GM23338 (cell line): ENCODE measurements at regions not wholly inside any gene's neighbourhood (a gene's known extent, or its start where the extent isn't known, plus 50 kb on each side); places are given as distances from the start of the nearest gene placed in this dataset.

Experiments used
- ATAC-seq: fragments of 200-7000 bp; cut with Tn5 transposase; 3 replicates; pipeline ENCODE4 v1.9.1; 2020
- DNase-seq: peaks from one replicate; pipeline ENCODE4 v3.0.0-alpha.2; 2015; ENCODE audit warnings: low spot score
- H2AFZ ChIP-seq: fragments of 200-600 bp; sonication (generic); 2 replicates; pipeline ENCODE4 v1.8.0; 2016; ENCODE audit warnings: antibody characterized with exemption, mild to moderate bottlenecking, moderate library complexity
- H3F3A ChIP-seq: fragments of 200-600 bp; sonication (generic); replicated peaks from 2 replicates; pipeline ENCODE4 v1.8.0; 2017; ENCODE audit warnings: antibody characterized with exemption, mixed run types, low read depth
- H3K27ac ChIP-seq: fragments of 200-600 bp; sonication (generic); 2 replicates; pipeline ENCODE4 v1.6.1; 2016; ENCODE audit warnings: low read depth
- H3K27me3 ChIP-seq: fragments of 200-600 bp; sonication (generic); 2 replicates; pipeline ENCODE4 v1.8.0; 2016; ENCODE audit warnings: mild to moderate bottlenecking, mixed run types, moderate library complexity; ENCODE audit not compliant: insufficient read depth
- H3K36me3 ChIP-seq: fragments of 200-600 bp; sonication (generic); 2 replicates; pipeline ENCODE4 v1.8.0; 2016; ENCODE audit warnings: mild to moderate bottlenecking; ENCODE audit not compliant: insufficient read depth
- H3K4me1 ChIP-seq: fragments of 200-600 bp; sonication (generic); 2 replicates; pipeline ENCODE4 v1.8.0; 2016; ENCODE audit warnings: mild to moderate bottlenecking, moderate library complexity; ENCODE audit not compliant: insufficient read depth
- H3K4me2 ChIP-seq: fragments of 200-600 bp; sonication (generic); 2 replicates; pipeline ENCODE4 v1.7.1; 2017; ENCODE audit warnings: mixed run types
- H3K4me3 ChIP-seq: fragments of 200-600 bp; sonication (generic); 2 replicates; pipeline ENCODE4 v1.6.1; 2016; ENCODE audit warnings: mixed run types
- H3K79me2 ChIP-seq: fragments of 200-600 bp; sonication (generic); replicated peaks from 2 replicates; pipeline ENCODE4 v1.8.0; 2017; ENCODE audit warnings: mild to moderate bottlenecking; ENCODE audit not compliant: insufficient read depth
- H3K9me2 ChIP-seq: fragments of 200-600 bp; sonication (generic); 2 replicates; pipeline ENCODE4 v1.8.0; 2017; ENCODE audit not compliant: insufficient read depth
- H4K20me1 ChIP-seq: fragments of 200-600 bp; sonication (generic); replicated peaks from 2 replicates; pipeline ENCODE4 v1.8.0; 2017; ENCODE audit warnings: mild to moderate bottlenecking; ENCODE audit not compliant: insufficient read depth
- H3K27ac Mint-ChIP-seq: 2 replicates; pipeline ENCODE4 v1.8.0; 2020; ENCODE audit warnings: inconsistent platforms, mild to moderate bottlenecking, moderate library complexity, mixed read lengths
- H3K27me3 Mint-ChIP-seq: 3 replicates; pipeline ENCODE4 v1.8.0; 2022; ENCODE audit warnings: low read depth, mild to moderate bottlenecking, moderate library complexity, mixed read lengths, inconsistent platforms; ENCODE audit not compliant: insufficient read depth, poor library complexity
- H3K36me3 Mint-ChIP-seq: 3 replicates; pipeline ENCODE4 v1.8.0; 2021; ENCODE audit warnings: low read depth, mild to moderate bottlenecking, inconsistent platforms, moderate library complexity, mixed read lengths
- H3K4me1 Mint-ChIP-seq: 3 replicates; pipeline ENCODE4 v1.8.0; 2020; ENCODE audit warnings: mild to moderate bottlenecking, inconsistent platforms, mixed read lengths
- H3K4me3 Mint-ChIP-seq: 3 replicates; pipeline ENCODE4 v1.8.0; 2021; ENCODE audit warnings: moderate library complexity, mild to moderate bottlenecking, inconsistent platforms, mixed read lengths
- H3K9me3 Mint-ChIP-seq: 3 replicates; pipeline ENCODE4 v1.8.0; 2020; ENCODE audit warnings: moderate library complexity, mild to moderate bottlenecking, inconsistent platforms, mixed read lengths
- CREB1 ChIP-seq: fragments of 250-450 bp; sonication (Bioruptor Pico); IDR thresholded peaks from 2 replicates; pipeline ENCODE4 v1.5.0; 2020; ENCODE audit warnings: low read depth, mild to moderate bottlenecking, moderate library complexity
- EZH2 ChIP-seq: fragments of 200-600 bp; sonication (generic); IDR thresholded peaks from one replicate; pipeline ENCODE4 v1.8.0; 2017; ENCODE audit warnings: antibody characterized with exemption, mild to moderate bottlenecking, low read depth; ENCODE audit not compliant: unreplicated experiment
- JUNB ChIP-seq: IDR thresholded peaks from one replicate; pipeline ENCODE4 v1.6.1; 2016; ENCODE audit warnings: antibody characterized with exemption; ENCODE audit not compliant: unreplicated experiment
- NANOG ChIP-seq: IDR thresholded peaks from 2 replicates; pipeline ENCODE4 v1.6.1; 2016; ENCODE audit warnings: antibody characterized with exemption, borderline replicate concordance
- POLR2AphosphoS5 ChIP-seq: IDR thresholded peaks from 2 replicates; pipeline ENCODE4 v1.6.1; 2016; ENCODE audit warnings: antibody characterized with exemption, low read depth
- REST ChIP-seq: IDR thresholded peaks from one replicate; pipeline ENCODE4 v1.6.1; 2018; ENCODE audit warnings: antibody characterized with exemption; ENCODE audit not compliant: unreplicated experiment
- STAT1 ChIP-seq: IDR thresholded peaks from one replicate; pipeline ENCODE4 v1.6.1; 2016; ENCODE audit warnings: antibody characterized with exemption; ENCODE audit not compliant: unreplicated experiment
- ZNF114 ChIP-seq: fragments of 250-450 bp; sonication (Bioruptor Pico); IDR thresholded peaks from 2 replicates; pipeline ENCODE4 v1.5.0; 2020; ENCODE audit warnings: mild to moderate bottlenecking, moderate library complexity
- ZNF331 ChIP-seq: fragments of 250-450 bp; sonication (Bioruptor Pico); IDR thresholded peaks from 2 replicates; pipeline ENCODE4 v1.5.0; 2020; ENCODE audit warnings: low read depth, mild to moderate bottlenecking, moderate library complexity
- ZNF462 ChIP-seq: fragments of 250-450 bp; sonication (Bioruptor Pico); IDR thresholded peaks from 2 replicates; pipeline ENCODE4 v1.5.0; 2020; ENCODE audit warnings: mild to moderate bottlenecking, moderate library complexity
- TF ChIP-seq, protein P1 (sequence below), 2 experiments: fragments of 200-600 bp in 1 of 2; sonication (generic) in 1 of 2; conservative IDR thresholded peaks; 2 replicates each; pipeline versions ENCODE4 v1.5.1 to v1.6.1; 2016 to 2017; ENCODE audit warnings: antibody characterized with exemption in 2 of 2, low read depth in 2 of 2, mild to moderate bottlenecking in 2 of 2, moderate library complexity in 1 of 2
- TF ChIP-seq, protein P2 (sequence below): IDR thresholded peaks from 2 replicates; pipeline ENCODE4 v1.6.1; 2016; ENCODE audit warnings: antibody characterized with exemption

GRCh38 chr11:107224836-107225235 lies 206.6 kb upstream of the GUCY1A2 start:
- Histone ChIP-seq H3K79me2 (no peaks in the 10 kb centered on the region), H4K20me1 (no peaks in the 10 kb centered on the region), H3K4me2 (no peak overlapping the region), H3K9me2 (peaks cover 10% of the 10 kb centered on the region; the same call in 1 of the 2 replicates), H3K36me3 (no peaks in the 10 kb centered on the region), H3K4me3 (no peak overlapping the region), H2AFZ (no peak overlapping the region), H3F3A (no peaks in the 10 kb centered on the region), H3K4me1 (no peaks in the 10 kb centered on the region), H3K27me3 (no peaks in the 10 kb centered on the region), H3K27ac (no peak overlapping the region)
- H3K27me3 Mint-ChIP-seq = peaks cover 2% of the 10 kb centered on the region
- ATAC-seq (no peak), DNase-seq (no peak)
- H3K27ac Mint-ChIP-seq = no peak overlapping the region
- H3K4me3 Mint-ChIP-seq = no peak overlapping the region
- no peaks in the 10 kb centered on the region for H3K4me1 Mint-ChIP-seq
- TF ChIP-seq, protein P1, sequence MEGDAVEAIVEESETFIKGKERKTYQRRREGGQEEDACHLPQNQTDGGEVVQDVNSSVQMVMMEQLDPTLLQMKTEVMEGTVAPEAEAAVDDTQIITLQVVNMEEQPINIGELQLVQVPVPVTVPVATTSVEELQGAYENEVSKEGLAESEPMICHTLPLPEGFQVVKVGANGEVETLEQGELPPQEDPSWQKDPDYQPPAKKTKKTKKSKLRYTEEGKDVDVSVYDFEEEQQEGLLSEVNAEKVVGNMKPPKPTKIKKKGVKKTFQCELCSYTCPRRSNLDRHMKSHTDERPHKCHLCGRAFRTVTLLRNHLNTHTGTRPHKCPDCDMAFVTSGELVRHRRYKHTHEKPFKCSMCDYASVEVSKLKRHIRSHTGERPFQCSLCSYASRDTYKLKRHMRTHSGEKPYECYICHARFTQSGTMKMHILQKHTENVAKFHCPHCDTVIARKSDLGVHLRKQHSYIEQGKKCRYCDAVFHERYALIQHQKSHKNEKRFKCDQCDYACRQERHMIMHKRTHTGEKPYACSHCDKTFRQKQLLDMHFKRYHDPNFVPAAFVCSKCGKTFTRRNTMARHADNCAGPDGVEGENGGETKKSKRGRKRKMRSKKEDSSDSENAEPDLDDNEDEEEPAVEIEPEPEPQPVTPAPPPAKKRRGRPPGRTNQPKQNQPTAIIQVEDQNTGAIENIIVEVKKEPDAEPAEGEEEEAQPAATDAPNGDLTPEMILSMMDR (conservative IDR thresholded peaks at IDR 0.05; ENCODE audit: low read depth in 2 of 2) = no peak
- no peak for TF ChIP-seq POLR2AphosphoS5
- TF ChIP-seq STAT1 = no peak
- TF ChIP-seq CREB1 = no peak
- TF ChIP-seq ZNF462 (CRISPR knock-in tag) = no peak
- TF ChIP-seq ZNF114 (CRISPR knock-in tag) = no peak
- TF ChIP-seq EZH2 = no peak
- TF ChIP-seq, protein P2, sequence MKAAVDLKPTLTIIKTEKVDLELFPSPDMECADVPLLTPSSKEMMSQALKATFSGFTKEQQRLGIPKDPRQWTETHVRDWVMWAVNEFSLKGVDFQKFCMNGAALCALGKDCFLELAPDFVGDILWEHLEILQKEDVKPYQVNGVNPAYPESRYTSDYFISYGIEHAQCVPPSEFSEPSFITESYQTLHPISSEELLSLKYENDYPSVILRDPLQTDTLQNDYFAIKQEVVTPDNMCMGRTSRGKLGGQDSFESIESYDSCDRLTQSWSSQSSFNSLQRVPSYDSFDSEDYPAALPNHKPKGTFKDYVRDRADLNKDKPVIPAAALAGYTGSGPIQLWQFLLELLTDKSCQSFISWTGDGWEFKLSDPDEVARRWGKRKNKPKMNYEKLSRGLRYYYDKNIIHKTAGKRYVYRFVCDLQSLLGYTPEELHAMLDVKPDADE = no peak
- no peak for TF ChIP-seq NANOG
- no peak for TF ChIP-seq JUNB
- no peak for TF ChIP-seq REST
- no peak for TF ChIP-seq ZNF331 (CRISPR knock-in tag)
- no peaks in the 10 kb centered on the region for H3K36me3 Mint-ChIP-seq
- H3K9me3 Mint-ChIP-seq = no peaks in the 10 kb centered on the region
